DMS153 treated with DMSO at 0.1 percent for 48 hours (cell line): ENCODE measurements at regions not wholly inside any gene's neighbourhood (a gene's known extent, or its start where the extent isn't known, plus 50 kb on each side); places are given as distances from the start of the nearest gene placed in this dataset.
"Not testable (repeated sequence)": the region's sequence is repeated elsewhere in the genome, so short reads cannot be mapped to it uniquely, and the experiment has no call there.

Experiments
- DNase-seq: peaks from one replicate; lab custom pipeline; 2025; ENCODE audit not compliant: unreplicated experiment; lab: John Stamatoyannopoulos, UW

GRCh38 chr7:9488555-9488954 lies 1055.1 kb downstream of the NXPH1 start:
- DNase-seq: no peak

GRCh38 chr7:9498303-9498702 lies 1064.9 kb downstream of the NXPH1 start:
- no peak for DNase-seq

GRCh38 chr7:9502269-9502668 lies 1068.9 kb downstream of the NXPH1 start:
- no peak for DNase-seq

GRCh38 chr7:9504678-9505077 lies 1071.3 kb downstream of the NXPH1 start:
- DNase-seq: no peak

- no peak for DNase-seq
These were observed 1072.1 kb downstream of the NXPH1 start for GRCh38 chr7:9505516-9505915.

- DNase-seq: no peak
These were observed 1073.9 kb downstream of the NXPH1 start for GRCh38 chr7:9507290-9507689.

- DNase-seq: no peak
These were observed 1083.3 kb downstream of the NXPH1 start for GRCh38 chr7:9516662-9517061.

- no peak for DNase-seq
These were observed 1090.2 kb downstream of the NXPH1 start for GRCh38 chr7:9523579-9523978.

GRCh38 chr7:9552431-9552830 lies 1119.0 kb downstream of the NXPH1 start:
- not testable (repeated sequence) for DNase-seq

- DNase-seq: no peak
These were observed 1124.4 kb downstream of the NXPH1 start for GRCh38 chr7:9557853-9558252.

GRCh38 chr7:9575716-9576115 lies 1142.3 kb downstream of the NXPH1 start:
- no peak for DNase-seq

- no peak for DNase-seq
These were observed 1149.4 kb downstream of the NXPH1 start for GRCh38 chr7:9582824-9583223.

- DNase-seq: no peak
These were observed 1165.0 kb downstream of the NXPH1 start for GRCh38 chr7:9598411-9598810.

- DNase-seq: no peak
These were observed 1167.6 kb downstream of the NXPH1 start for GRCh38 chr7:9600974-9601373.

- DNase-seq: no peak
These were observed 1169.9 kb downstream of the NXPH1 start for GRCh38 chr7:9603291-9603690.

- DNase-seq: no peak
These were observed 1175.2 kb downstream of the NXPH1 start for GRCh38 chr7:9608560-9608959.

- DNase-seq: not testable (repeated sequence)
These were observed 1187.5 kb downstream of the NXPH1 start for GRCh38 chr7:9620899-9621298.

GRCh38 chr7:9621306-9621902 lies 1188.0 kb downstream of the NXPH1 start:
- DNase-seq: not testable (repeated sequence)

- DNase-seq: no peak
These were observed 1188.5 kb downstream of the NXPH1 start for GRCh38 chr7:9621927-9622326.

GRCh38 chr7:9625953-9626352 lies 1192.5 kb downstream of the NXPH1 start:
- DNase-seq: no peak

- no peak for DNase-seq
These were observed 1212.3 kb downstream of the NXPH1 start for GRCh38 chr7:9645756-9646155.

GRCh38 chr7:9657257-9657656 lies 1223.8 kb downstream of the NXPH1 start:
- no peak for DNase-seq
